HepG2 (cell line): ENCODE measurements at regions not wholly inside any gene's neighbourhood (a gene's known extent, or its start where the extent isn't known, plus 50 kb on each side); places are given as distances from the start of the nearest gene placed in this dataset.

ENCODE experiments used
- ATAC-seq: fragments of 200-7000 bp; cut with Tn5 transposase; 3 replicates; pipeline ENCODE4 v1.9.1; 2020; ENCODE audit warnings: mild to moderate bottlenecking, moderate library complexity
- BruUV-seq: library from RNA; stranded (reverse); fragments of 400-500 nt; replicated peaks from 2 replicates; lab custom pipeline; 2021; lab: Mats Ljungman, UMichigan
- CTCF ChIA-PET: fragments of 300-600 bp; formaldehyde crosslinking; extraction: SDS; loops from one replicate; lab custom pipeline; 2021; ENCODE audit warnings: low total read pairs, inconsistent platforms, low intra/inter-chr PET ratio; lab: Yijun Ruan, JAX
- POLR2A ChIA-PET: fragments of 350-600 bp; sonication (Branson Sonifier 250); formaldehyde crosslinking; loops from one replicate; lab custom pipeline; 2020; ENCODE audit warnings: antibody characterized with exemption, inconsistent platforms; lab: Yijun Ruan, JAX
- DNase-seq: peaks from one replicate; pipeline ENCODE4 v3.0.0-alpha.2; 2015; ENCODE audit warnings: low spot score
- FAIRE-seq: peaks from 3 replicates; lab custom pipeline; 2011; peaks lifted over from hg19 to GRCh38; lab: Jason Lieb, UNC
- H2AFZ ChIP-seq: one replicate; pipeline ENCODE4 v1.6.1; 2011; ENCODE audit warnings: low read length, inconsistent platforms
- H3K27ac ChIP-seq: fragments of 300-600 bp; 3 replicates; pipeline ENCODE4 v1.8.0; 2011; ENCODE audit warnings: mixed run types, mild to moderate bottlenecking, mixed read lengths, low read length, inconsistent platforms; ENCODE audit not compliant: insufficient read depth; ENCODE audit errors: extremely low read length
- H3K27me3 ChIP-seq, 2 experiments: fragments of 200-600 bp in 1 of 2; 2 replicates in 1 of 2; 3 replicates in 1 of 2; pipeline versions ENCODE4 v1.6.0 to v1.8.0; 2011; ENCODE audit warnings: low read length in 2 of 2, mild to moderate bottlenecking in 2 of 2, moderate library complexity in 2 of 2, inconsistent platforms in 1 of 2; ENCODE audit not compliant: insufficient read depth in 2 of 2, control insufficient read depth in 1 of 2
- H3K36me3 ChIP-seq, 2 experiments: fragments of 200-600 bp in 1 of 2; replicated peaks in 1 of 2; 2 replicates in 1 of 2; 3 replicates in 1 of 2; pipeline versions ENCODE4 v1.5.1 to v1.8.0; 2011; ENCODE audit warnings: low read length in 2 of 2, inconsistent platforms in 1 of 2; ENCODE audit not compliant: insufficient read depth in 2 of 2, control insufficient read depth in 1 of 2
- H3K4me1 ChIP-seq: 2 replicates; pipeline ENCODE4 v1.5.1; 2012; ENCODE audit warnings: low read length, inconsistent platforms; ENCODE audit not compliant: insufficient read depth
- H3K4me2 ChIP-seq: 2 replicates; pipeline ENCODE4 v1.6.0; 2011; ENCODE audit warnings: low read depth, low read length, inconsistent platforms
- H3K4me3 ChIP-seq, 3 experiments: fragments of 200-600 bp in 1 of 3; sonication (generic), shearing (Covaris generic) in 1 of 3; replicated peaks in 1 of 3; 2 replicates each; pipeline ENCODE4 v1.5.1; 2011 to 2016; ENCODE audit warnings: low read length in 3 of 3, inconsistent platforms in 2 of 3, low read depth in 2 of 3, mild to moderate bottlenecking in 2 of 3, control low read depth in 1 of 3, mixed read lengths in 1 of 3; ENCODE audit not compliant: insufficient read depth in 1 of 3
- H3K79me2 ChIP-seq: one replicate; pipeline ENCODE4 v1.6.1; 2011; ENCODE audit warnings: low read length, inconsistent platforms; ENCODE audit not compliant: insufficient read depth
- H3K9ac ChIP-seq: 2 replicates; pipeline ENCODE4 v1.6.0; 2011; ENCODE audit warnings: mild to moderate bottlenecking, low read depth, low read length, inconsistent platforms; ENCODE audit not compliant: insufficient read depth
- H3K9me3 ChIP-seq: 2 replicates; pipeline ENCODE4 v1.5.1; 2012; ENCODE audit warnings: mild to moderate bottlenecking, low read length
- H4K20me1 ChIP-seq: 2 replicates; pipeline ENCODE4 v1.6.0; 2011; ENCODE audit warnings: inconsistent platforms, mild to moderate bottlenecking, low read length, moderate library complexity; ENCODE audit not compliant: insufficient read depth
- CHD2 ChIP-seq: IDR thresholded peaks from 2 replicates; pipeline ENCODE4 v1.6.1; 2011; ENCODE audit warnings: low read depth, low read length, improper control_type of control experiment
- FOXP1 ChIP-seq, 2 experiments: fragments of 450-650 bp in 1 of 2; IDR thresholded peaks; 2 replicates each; pipeline ENCODE4 v1.6.1; 2017 to 2018; ENCODE audit warnings: antibody characterized with exemption in 1 of 2
- GATA4 ChIP-seq: sonication (generic); IDR thresholded peaks from 2 replicates; pipeline ENCODE4 v1.6.1; 2016; ENCODE audit warnings: antibody characterized with exemption, low read depth, borderline replicate concordance
- KMT2A ChIP-seq: sonication (generic); formaldehyde crosslinking; IDR thresholded peaks from 2 replicates; pipeline ENCODE4 v1.4.0; 2020; ENCODE audit warnings: missing genetic modification reagents
- LCORL ChIP-seq, 2 experiments: fragments of 450-650 bp in 1 of 2; sonication (generic) in 1 of 2; formaldehyde crosslinking in 1 of 2; IDR thresholded peaks; 2 replicates each; pipeline versions ENCODE4 v1.5.0 to v1.6.1; 2017 to 2020; ENCODE audit warnings: antibody characterized with exemption in 1 of 2, missing genetic modification reagents in 1 of 2
- NFKBIZ ChIP-seq: IDR thresholded peaks from 2 replicates; pipeline ENCODE4 v1.6.1; 2018; ENCODE audit warnings: missing genetic modification reagents, missing compliant biosample characterization
- NFRKB ChIP-seq: fragments of 450-650 bp; IDR thresholded peaks from 2 replicates; pipeline ENCODE4 v1.6.1; 2017
- NONO ChIP-seq, 2 experiments: fragments of 450-650 bp in 1 of 2; sonication (generic) in 1 of 2; formaldehyde crosslinking in 1 of 2; IDR thresholded peaks in 1 of 2; conservative IDR thresholded peaks in 1 of 2; 2 replicates each; pipeline versions ENCODE4 v1.6.1 to v1.8.0; 2017 to 2022; ENCODE audit warnings: mild to moderate bottlenecking in 1 of 2, missing genetic modification reagents in 1 of 2, moderate library complexity in 1 of 2
- PRDM10 ChIP-seq: sonication (generic); formaldehyde crosslinking; IDR thresholded peaks from 2 replicates; pipeline ENCODE4 v1.4.0; 2020; ENCODE audit warnings: low read depth, missing genetic modification reagents
- SIN3A ChIP-seq: IDR thresholded peaks from 2 replicates; pipeline ENCODE4 v1.6.1; 2011; ENCODE audit warnings: low read depth, mild to moderate bottlenecking, control low read depth, low read length, borderline replicate concordance
- TEAD2 ChIP-seq: sonication (generic); formaldehyde crosslinking; IDR thresholded peaks from 2 replicates; pipeline ENCODE4 v1.9.0; 2021; ENCODE audit warnings: missing genetic modification reagents
- TEF ChIP-seq: sonication (generic); formaldehyde crosslinking; IDR thresholded peaks from 2 replicates; pipeline ENCODE4 v1.5.0; 2020; ENCODE audit warnings: missing genetic modification reagents
- TGIF2 ChIP-seq: IDR thresholded peaks from 2 replicates; pipeline ENCODE4 v1.6.1; 2016; ENCODE audit warnings: control low read depth, missing compliant biosample characterization
- ZNF687 ChIP-seq: sonication (generic); formaldehyde crosslinking; IDR thresholded peaks from 2 replicates; pipeline ENCODE4 v1.5.1; 2020; ENCODE audit warnings: mild to moderate bottlenecking, missing genetic modification reagents, moderate library complexity
- WGBS: methylation state at CpG from one replicate; pipeline ENCODE4 v1.1.6; 2017; ENCODE audit warnings: low lambda C conversion rate; 5-methylcytosine and 5-hydroxymethylcytosine counted together
- in situ Hi-C: cut with HindIII; loops from 2 replicates; pipeline ENCODE4 v1.10.0; 2017; ENCODE audit warnings: low pct_unique_long_range_greater_than_20kb; ENCODE audit not compliant: extremely low pct_ligation_motif_present
- intact Hi-C: fragments of 100-400 bp; cut with micrococcal nuclease; formaldehyde crosslinking; loops from one replicate; pipeline ENCODE4 v1.10.0; 2022; ENCODE audit not compliant: unreplicated experiment

GRCh38 chr3:180762866-180763265, 83.6 kb upstream of the CCDC39 start:
- BruUV-seq, result no TSS peak
- POLR2A ChIA-PET, result no interaction called here

More at GRCh38 chr3:180762866-180763265, 83.6 kb upstream of the CCDC39 start:
- DNase-seq (no peak), ATAC-seq (no peak), FAIRE-seq (no peak)
- in situ Hi-C loops (no loop called here), intact Hi-C loops (no loop called here)
- Histone ChIP-seq H3K27me3 (no peaks in the 10 kb centered on the region), H3K4me3 (no peak overlapping the region), H2AFZ (no peak overlapping the region), H3K27ac (no peak overlapping the region), H3K79me2 (no peaks in the 10 kb centered on the region), H3K9ac (no peak overlapping the region), H3K36me3 (no peaks in the 10 kb centered on the region), H4K20me1 (no peaks in the 10 kb centered on the region), H3K9me3 (no peaks in the 10 kb centered on the region), H3K4me2 (no peak overlapping the region), H3K4me1 (no peaks in the 10 kb centered on the region)
- 1% methylated on average over 4 of the region's 4 CpGs for WGBS
- no peak for TF ChIP-seq NONO (IDR thresholded peaks at IDR 0.05)
- TF ChIP-seq NONO (CRISPR knock-in tag; conservative IDR thresholded peaks at IDR 0.05), result no peak
- TF ChIP-seq TEF, result no peak
- TF ChIP-seq FOXP1 (IDR thresholded peaks at IDR 0.05), result no peak
- TF ChIP-seq FOXP1 (CRISPR knock-in tag; IDR thresholded peaks at IDR 0.05), result no peak
- TF ChIP-seq KMT2A, result no peak
- TF ChIP-seq NFKBIZ, result no peak
- TF ChIP-seq NFRKB, result no peak
- no peak for TF ChIP-seq PRDM10 (CRISPR knock-in tag)
- no peak for TF ChIP-seq GATA4
- TF ChIP-seq LCORL (IDR thresholded peaks at IDR 0.05), result no peak
- TF ChIP-seq LCORL (CRISPR knock-in tag; IDR thresholded peaks at IDR 0.05), result no peak
- TF ChIP-seq ZNF687 (CRISPR knock-in tag), result no peak
- TF ChIP-seq SIN3A, result no peak
- no peak for TF ChIP-seq TGIF2 (CRISPR knock-in tag)
- no peak for TF ChIP-seq CHD2
- no peak for TF ChIP-seq TEAD2 (CRISPR knock-in tag)
- CTCF ChIA-PET, result no interaction called here
